H9 (cell line): ENCODE measurements at regions not wholly inside any gene's neighbourhood (a gene's known extent, or its start where the extent isn't known, plus 50 kb on each side); places are given as distances from the start of the nearest gene placed in this dataset.

Source experiments
- DNase-seq: peaks from one replicate; pipeline ENCODE4 v3.0.0-alpha.2; 2017
- H2AFZ ChIP-seq: one replicate; pipeline ENCODE4 v1.6.1; 2013; ENCODE audit warnings: mild to moderate bottlenecking, low read length, control low read depth, moderate library complexity
- H2AK5ac ChIP-seq: 2 replicates; pipeline ENCODE4 v1.6.1; 2013; ENCODE audit warnings: low read length, control low read depth, mixed read lengths; ENCODE audit not compliant: insufficient read length
- H2BK120ac ChIP-seq: one replicate; pipeline ENCODE4 v1.6.1; 2013; ENCODE audit warnings: low read depth, mild to moderate bottlenecking, low read length, control low read depth, inconsistent platforms; ENCODE audit not compliant: poor library complexity, severe bottlenecking
- H2BK12ac ChIP-seq: 2 replicates; pipeline ENCODE4 v1.6.1; 2013; ENCODE audit warnings: low read length, control low read depth, mixed read lengths, low read depth; ENCODE audit not compliant: insufficient read length
- H2BK15ac ChIP-seq: 2 replicates; pipeline ENCODE4 v1.6.1; 2013; ENCODE audit warnings: low read depth, low read length, control low read depth
- H2BK20ac ChIP-seq: one replicate; pipeline ENCODE4 v1.6.1; 2013; ENCODE audit warnings: low read depth, mild to moderate bottlenecking, low read length, control low read depth, inconsistent platforms; ENCODE audit not compliant: poor library complexity, severe bottlenecking
- H2BK5ac ChIP-seq: 2 replicates; pipeline ENCODE4 v1.6.1; 2013; ENCODE audit warnings: low read length, control low read depth, mixed read lengths; ENCODE audit not compliant: insufficient read length
- H3K14ac ChIP-seq: 2 replicates; pipeline ENCODE4 v1.6.1; 2013; ENCODE audit warnings: low read length, control low read depth; ENCODE audit not compliant: insufficient read depth
- H3K18ac ChIP-seq: 2 replicates; pipeline ENCODE4 v1.6.1; 2013; ENCODE audit warnings: low read depth, mild to moderate bottlenecking, mixed read lengths, low read length, control low read depth; ENCODE audit not compliant: insufficient read length
- H3K23ac ChIP-seq: 2 replicates; pipeline ENCODE4 v1.6.1; 2013; ENCODE audit warnings: low read length, control low read depth, mixed read lengths, low read depth; ENCODE audit not compliant: insufficient read length
- H3K23me2 ChIP-seq: 2 replicates; pipeline ENCODE4 v1.6.1; 2013; ENCODE audit warnings: low read depth, mild to moderate bottlenecking, mixed read lengths, low read length, control low read depth; ENCODE audit not compliant: insufficient read length, poor library complexity, severe bottlenecking
- H3K27ac ChIP-seq: 2 replicates; pipeline ENCODE4 v1.5.1; 2013; ENCODE audit warnings: low read length, control low read depth, mixed read lengths, low read depth; ENCODE audit not compliant: insufficient read length
- H3K27me3 ChIP-seq: 2 replicates; pipeline ENCODE4 v1.6.1; 2013; ENCODE audit warnings: low read length, control low read depth, inconsistent platforms; ENCODE audit not compliant: insufficient read depth
- H3K4ac ChIP-seq: 2 replicates; pipeline ENCODE4 v1.6.1; 2013; ENCODE audit warnings: low read depth, mild to moderate bottlenecking, control low read depth, inconsistent platforms, low read length, moderate library complexity
- H3K4me1 ChIP-seq: 2 replicates; pipeline ENCODE4 v1.6.1; 2013; ENCODE audit warnings: low read length, control low read depth, inconsistent platforms; ENCODE audit not compliant: insufficient read depth
- H3K4me2 ChIP-seq: 2 replicates; pipeline ENCODE4 v1.6.1; 2013; ENCODE audit warnings: low read length, control low read depth, mixed read lengths; ENCODE audit not compliant: insufficient read length, insufficient read depth
- H3K56ac ChIP-seq: 2 replicates; pipeline ENCODE4 v1.6.1; 2013; ENCODE audit warnings: low read depth, mild to moderate bottlenecking, mixed read lengths, low read length, control low read depth; ENCODE audit not compliant: insufficient read length
- H3K79me1 ChIP-seq: 2 replicates; pipeline ENCODE4 v1.6.1; 2013; ENCODE audit warnings: low read depth, mild to moderate bottlenecking, moderate library complexity, low read length, control low read depth, inconsistent platforms; ENCODE audit not compliant: insufficient read depth, poor library complexity, severe bottlenecking
- H3K79me2 ChIP-seq: 2 replicates; pipeline ENCODE4 v1.6.1; 2013; ENCODE audit warnings: low read length, control low read depth, inconsistent platforms; ENCODE audit not compliant: insufficient read depth
- H3K9ac ChIP-seq: 2 replicates; pipeline ENCODE4 v1.6.1; 2013; ENCODE audit warnings: low read length, control low read depth, mixed read lengths; ENCODE audit not compliant: insufficient read length; ENCODE audit errors: extremely low read depth
- H3K9me3 ChIP-seq: one replicate; pipeline ENCODE4 v1.6.1; 2013; ENCODE audit warnings: low read depth, low read length, inconsistent platforms; ENCODE audit not compliant: control insufficient read depth
- H3T11ph ChIP-seq: one replicate; pipeline ENCODE4 v1.6.1; 2013; ENCODE audit warnings: mild to moderate bottlenecking, low read length, control low read depth, inconsistent platforms
- H4K20me1 ChIP-seq: one replicate; pipeline ENCODE4 v1.6.1; 2013; ENCODE audit not compliant: control insufficient read depth, insufficient read length, insufficient read depth
- H4K5ac ChIP-seq: 2 replicates; pipeline ENCODE4 v1.6.1; 2013; ENCODE audit warnings: low read depth, mild to moderate bottlenecking, mixed read lengths, low read length, control low read depth; ENCODE audit not compliant: insufficient read length
- H4K8ac ChIP-seq: replicated peaks from 2 replicates; pipeline ENCODE4 v1.6.1; 2013; ENCODE audit warnings: low read length, control low read depth, mixed read lengths, low read depth; ENCODE audit not compliant: insufficient read length
- H4K91ac ChIP-seq: 2 replicates; pipeline ENCODE4 v1.6.1; 2013; ENCODE audit warnings: low read depth, mild to moderate bottlenecking, moderate library complexity, mixed read lengths, low read length, control low read depth; ENCODE audit not compliant: insufficient read length
- H3K27ac Mint-ChIP-seq, 3 experiments: 2 replicates in 2 of 3; 3 replicates in 1 of 3; pipeline ENCODE4 v1.8.0; 2020 to 2021; ENCODE audit warnings: mixed read lengths in 3 of 3, mild to moderate bottlenecking in 1 of 3, moderate library complexity in 1 of 3
- H3K27me3 Mint-ChIP-seq: 2 replicates; pipeline ENCODE4 v1.8.0; 2021; ENCODE audit warnings: low read depth, mild to moderate bottlenecking, moderate library complexity, mixed read lengths
- H3K36me3 Mint-ChIP-seq, 3 experiments: 2 replicates in 2 of 3; 3 replicates in 1 of 3; pipeline ENCODE4 v1.8.0; 2020 to 2021; ENCODE audit warnings: low read depth in 3 of 3, mixed read lengths in 3 of 3; ENCODE audit not compliant: insufficient read depth in 1 of 3
- H3K4me1 Mint-ChIP-seq, 2 experiments: 2 replicates each; pipeline ENCODE4 v1.8.0; 2020; ENCODE audit warnings: mixed read lengths in 2 of 2
- H3K4me3 Mint-ChIP-seq, 2 experiments: 2 replicates in 1 of 2; 3 replicates in 1 of 2; pipeline ENCODE4 v1.8.0; 2020 to 2021; ENCODE audit warnings: mild to moderate bottlenecking in 2 of 2, mixed read lengths in 2 of 2, moderate library complexity in 1 of 2
- H3K9me3 Mint-ChIP-seq, 2 experiments: 2 replicates in 1 of 2; 3 replicates in 1 of 2; pipeline ENCODE4 v1.8.0; 2020; ENCODE audit warnings: mild to moderate bottlenecking in 2 of 2, mixed read lengths in 2 of 2, moderate library complexity in 1 of 2
- CTCF ChIP-seq: fragments of 200-600 bp; sonication (generic); conservative IDR thresholded peaks from 3 replicates; pipeline ENCODE4 v1.8.0; 2021; ENCODE audit warnings: antibody characterized with exemption, mild to moderate bottlenecking
- WGBS: extraction: QIAGEN DNeasy Blood & Tissue Kit; methylation state at CpG from one replicate; pipeline ENCODE4 v1.1.7; 2013; ENCODE audit warnings: missing lambda C conversion rate, low lambda C conversion rate, mixed read lengths; ENCODE audit not compliant: insufficient read length; ENCODE audit errors: extremely low coverage; 5-methylcytosine and 5-hydroxymethylcytosine counted together

DNA sequence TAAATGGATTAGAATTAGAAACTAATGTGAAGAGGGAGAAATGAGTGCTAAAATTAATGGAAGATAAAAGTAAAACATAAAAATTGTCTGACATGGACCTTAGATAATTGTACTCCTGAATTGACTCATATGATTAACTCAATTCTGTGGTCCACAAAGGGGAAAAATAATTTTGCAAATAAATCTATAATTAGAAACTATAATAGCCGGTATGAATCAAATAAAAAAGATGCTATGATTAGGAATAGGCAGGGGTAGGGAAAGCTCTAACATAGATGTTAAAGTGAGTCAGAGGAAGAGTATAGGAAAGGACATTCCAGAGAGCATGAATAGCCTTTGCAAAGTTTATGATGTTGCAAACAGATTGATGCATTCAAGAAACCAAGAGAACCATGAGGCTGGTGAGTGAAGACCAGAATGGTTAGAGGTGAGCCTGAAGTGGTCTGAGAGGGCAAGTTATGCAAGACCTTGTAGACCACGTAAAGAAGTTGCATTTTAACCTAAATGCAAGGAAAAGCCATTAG lies 262.1 kb upstream of the CA10 start:
- Histone ChIP-seq H2BK20ac (no peak overlapping the region), H2BK15ac (no peak overlapping the region), H3K4ac (no peak overlapping the region), H3K56ac (no peak overlapping the region), H3K9ac (no peak overlapping the region), H3K9me3 (no peaks in the 10 kb centered on the region), H3K27ac (no peak overlapping the region), H3K18ac (no peak overlapping the region), H4K5ac (no peak overlapping the region), H3K79me1 (no peaks in the 10 kb centered on the region), H3K27me3 (no peaks in the 10 kb centered on the region), H2BK12ac (no peak overlapping the region), H3K4me2 (no peak overlapping the region), H2AFZ (no peak overlapping the region), H3K14ac (no peak overlapping the region), H2BK5ac (no peak overlapping the region), H2AK5ac (no peak overlapping the region), H3K23me2 (no peaks in the 10 kb centered on the region), H3K23ac (no peak overlapping the region), H3K4me1 (no peaks in the 10 kb centered on the region), H3T11ph (no peak overlapping the region), H3K79me2 (no peaks in the 10 kb centered on the region), H2BK120ac (no peak overlapping the region), H4K8ac (no peak overlapping the region), H4K91ac (no peak overlapping the region), H4K20me1 (no peaks in the 10 kb centered on the region)
- Mint-ChIP-seq H3K36me3 (no peaks in the 10 kb centered on the region; a peak in 1 of 7 replicates), H3K27ac (no peak overlapping the region), H3K4me1 (no peaks in the 10 kb centered on the region), H3K9me3 (peaks cover 5 to 9% of the 10 kb centered on the region in 2 experiments; a peak in 4 of 5 replicates), H3K4me3 (no peak overlapping the region), H3K27me3 (peaks cover 2% of the 10 kb centered on the region)
- no peak for TF ChIP-seq CTCF
- no peak for DNase-seq
- no CpG with 5 or more reads among the region's 2 CpGs for WGBS
